ENCODE measurements at regions not wholly inside any gene's neighbourhood (a gene's known extent, or its start where the extent isn't known, plus 50 kb on each side); places are given as distances from the start of the nearest gene placed in this dataset.

DNA sequence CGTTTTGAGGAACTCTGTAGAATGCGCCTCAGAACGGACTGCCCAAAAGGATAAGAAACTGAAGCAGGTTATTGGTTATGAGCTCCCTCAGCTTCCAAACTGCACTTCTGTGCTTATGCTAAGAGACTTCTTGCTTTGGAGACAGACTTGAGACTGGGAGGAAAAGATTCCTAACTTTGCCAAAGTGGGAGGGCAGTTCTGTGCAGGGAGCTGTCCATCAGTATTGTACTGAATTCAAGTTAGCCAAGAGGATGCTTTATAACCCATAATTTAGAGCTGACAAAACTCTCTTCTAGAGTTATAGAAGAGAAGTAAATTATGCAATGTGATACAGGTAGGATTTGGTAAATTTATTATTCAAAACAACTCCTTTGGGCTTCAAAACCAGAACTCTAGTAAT, 519.8 kb upstream of the GBE1 start:
- DNase-seq (ENCODE audit: low spot score) (no peak), ATAC-seq (ENCODE audit: insufficient number of reproducible peaks, low FRiP score, low read depth) (no peak)
- H3K4me1 ChIP-seq (ENCODE audit: control insufficient read depth in 1 of 2, low read depth in 2 of 2), result no peaks in the 10 kb centered on the region
- no peaks in the 10 kb centered on the region for H3K36me3 ChIP-seq
- no peak overlapping the region for H3K27ac ChIP-seq
- H3K27me3 ChIP-seq (replicated peaks; ENCODE audit: insufficient read depth), result no peaks in the 10 kb centered on the region
- no peaks in the 10 kb centered on the region for H3K9me3 ChIP-seq
- TF ChIP-seq, protein P1, sequence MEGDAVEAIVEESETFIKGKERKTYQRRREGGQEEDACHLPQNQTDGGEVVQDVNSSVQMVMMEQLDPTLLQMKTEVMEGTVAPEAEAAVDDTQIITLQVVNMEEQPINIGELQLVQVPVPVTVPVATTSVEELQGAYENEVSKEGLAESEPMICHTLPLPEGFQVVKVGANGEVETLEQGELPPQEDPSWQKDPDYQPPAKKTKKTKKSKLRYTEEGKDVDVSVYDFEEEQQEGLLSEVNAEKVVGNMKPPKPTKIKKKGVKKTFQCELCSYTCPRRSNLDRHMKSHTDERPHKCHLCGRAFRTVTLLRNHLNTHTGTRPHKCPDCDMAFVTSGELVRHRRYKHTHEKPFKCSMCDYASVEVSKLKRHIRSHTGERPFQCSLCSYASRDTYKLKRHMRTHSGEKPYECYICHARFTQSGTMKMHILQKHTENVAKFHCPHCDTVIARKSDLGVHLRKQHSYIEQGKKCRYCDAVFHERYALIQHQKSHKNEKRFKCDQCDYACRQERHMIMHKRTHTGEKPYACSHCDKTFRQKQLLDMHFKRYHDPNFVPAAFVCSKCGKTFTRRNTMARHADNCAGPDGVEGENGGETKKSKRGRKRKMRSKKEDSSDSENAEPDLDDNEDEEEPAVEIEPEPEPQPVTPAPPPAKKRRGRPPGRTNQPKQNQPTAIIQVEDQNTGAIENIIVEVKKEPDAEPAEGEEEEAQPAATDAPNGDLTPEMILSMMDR (IDR thresholded peaks at IDR 0.05), result no peak
- no peak overlapping the region for H3K4me3 ChIP-seq

DNA sequence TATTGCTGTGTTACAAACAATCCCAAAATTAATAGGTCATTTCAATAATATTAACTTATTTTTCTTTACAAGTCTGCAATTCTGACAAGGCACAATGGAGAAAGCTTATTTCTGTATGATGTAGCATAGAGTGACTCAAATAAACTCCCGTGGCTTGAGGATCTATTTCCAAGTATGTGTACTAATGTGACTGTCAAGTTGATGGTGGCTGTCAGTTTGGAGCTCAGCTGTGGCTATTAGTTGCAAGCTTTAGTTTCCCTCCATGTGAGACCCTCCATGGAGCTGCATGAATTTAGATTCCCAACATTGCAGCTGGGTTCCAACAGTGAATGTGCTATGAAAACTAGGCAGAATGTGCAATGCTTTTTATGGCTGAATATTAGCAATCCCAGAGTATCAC, 515.5 kb upstream of the GBE1 start:
- Histone ChIP-seq H3K4me1 (ENCODE audit: control insufficient read depth in 1 of 2, low read depth in 2 of 2) (no peaks in the 10 kb centered on the region), H3K27me3 (replicated peaks; ENCODE audit: insufficient read depth) (no peaks in the 10 kb centered on the region), H3K36me3 (no peaks in the 10 kb centered on the region), H3K27ac (no peak overlapping the region), H3K4me3 (no peak overlapping the region), H3K9me3 (no peaks in the 10 kb centered on the region)
- DNase-seq (ENCODE audit: low spot score) (no peak), ATAC-seq (ENCODE audit: insufficient number of reproducible peaks, low FRiP score, low read depth) (no peak)
- TF ChIP-seq, protein P1 (IDR thresholded peaks at IDR 0.05), result no peak

DNA sequence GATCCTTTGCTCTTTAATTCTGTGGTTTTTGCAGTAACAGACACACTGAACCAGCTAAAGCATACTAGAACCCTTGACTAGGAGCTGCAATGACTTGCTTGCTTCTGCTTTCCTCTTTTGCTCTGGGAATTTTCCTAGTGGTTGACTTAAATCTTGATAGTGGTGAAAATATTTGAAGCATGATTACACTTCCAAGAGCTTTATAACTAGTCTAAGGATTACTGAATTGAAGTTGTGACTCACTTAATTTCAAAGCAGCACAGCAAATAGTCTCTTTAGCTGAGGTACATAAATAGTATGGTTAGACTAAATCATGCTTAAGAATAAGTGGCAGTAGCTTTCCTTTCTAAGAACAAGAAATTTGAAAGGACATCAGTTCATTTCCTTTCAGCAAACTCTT, 513.5 kb upstream of the GBE1 start:
- Histone ChIP-seq H3K4me3 (no peak overlapping the region), H3K9me3 (no peaks in the 10 kb centered on the region), H3K36me3 (no peaks in the 10 kb centered on the region), H3K4me1 (ENCODE audit: control insufficient read depth in 1 of 2, low read depth in 2 of 2) (no peaks in the 10 kb centered on the region), H3K27ac (no peak overlapping the region), H3K27me3 (replicated peaks; ENCODE audit: insufficient read depth) (no peaks in the 10 kb centered on the region)
- no peak for ATAC-seq (ENCODE audit: insufficient number of reproducible peaks, low FRiP score, low read depth)
- TF ChIP-seq, protein P1 (IDR thresholded peaks at IDR 0.05), result no peak
- no peak for DNase-seq (ENCODE audit: low spot score)

DNA sequence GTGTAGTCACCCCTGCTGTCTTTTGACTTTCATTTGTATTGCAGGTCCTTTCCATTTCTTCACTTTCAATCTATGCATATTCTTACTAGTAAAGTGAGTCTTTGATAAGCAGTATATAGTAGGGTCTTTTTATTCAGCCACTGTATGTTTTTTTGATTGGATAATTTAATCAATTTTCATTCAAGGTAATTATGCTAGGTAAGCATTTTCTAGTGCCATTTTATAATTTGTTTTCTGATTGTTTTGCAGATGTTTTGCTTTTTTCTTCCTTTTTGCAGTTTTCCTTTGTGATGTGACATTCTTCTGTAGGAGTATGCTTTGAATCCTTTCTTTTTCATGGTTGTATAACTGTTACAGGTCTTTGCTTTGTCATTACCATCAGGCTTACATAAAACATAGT, 504.3 kb upstream of the GBE1 start:
- no peak overlapping the region for H3K4me3 ChIP-seq
- no peaks in the 10 kb centered on the region for H3K27me3 ChIP-seq (replicated peaks; ENCODE audit: insufficient read depth)
- H3K36me3 ChIP-seq, result no peaks in the 10 kb centered on the region
- H3K27ac ChIP-seq, result no peak overlapping the region
- H3K4me1 ChIP-seq (ENCODE audit: control insufficient read depth in 1 of 2, low read depth in 2 of 2), result no peaks in the 10 kb centered on the region
- ATAC-seq (ENCODE audit: insufficient number of reproducible peaks, low FRiP score, low read depth) (no peak), DNase-seq (ENCODE audit: low spot score) (no peak)
- no peaks in the 10 kb centered on the region for H3K9me3 ChIP-seq
- TF ChIP-seq, protein P1 (IDR thresholded peaks at IDR 0.05), result no peak

DNA sequence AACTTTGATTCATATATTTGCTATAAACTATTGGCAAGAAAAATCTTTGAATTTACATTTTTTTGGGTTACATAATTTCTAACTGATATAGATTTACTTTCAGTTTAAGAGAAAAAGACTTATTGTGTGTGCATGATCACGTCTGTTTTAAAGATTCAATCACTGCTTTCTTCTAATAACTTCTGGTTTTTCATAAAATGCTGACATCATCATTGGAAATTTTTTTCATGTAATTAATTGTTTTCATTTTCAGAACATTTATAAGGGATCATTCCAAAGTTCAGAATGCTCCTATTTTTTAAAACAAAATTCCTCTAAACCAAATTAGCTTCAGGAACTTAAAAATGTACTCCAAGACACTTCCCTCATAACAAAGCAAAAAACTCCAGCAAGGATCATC, 500.7 kb upstream of the GBE1 start:
- Histone ChIP-seq H3K27me3 (replicated peaks; ENCODE audit: insufficient read depth) (no peaks in the 10 kb centered on the region), H3K27ac (no peak overlapping the region), H3K9me3 (no peaks in the 10 kb centered on the region), H3K36me3 (no peaks in the 10 kb centered on the region), H3K4me1 (ENCODE audit: control insufficient read depth in 1 of 2, low read depth in 2 of 2) (no peaks in the 10 kb centered on the region), H3K4me3 (no peak overlapping the region)
- ATAC-seq (ENCODE audit: insufficient number of reproducible peaks, low FRiP score, low read depth) (no peak), DNase-seq (ENCODE audit: low spot score) (no peak)
- TF ChIP-seq, protein P1 (IDR thresholded peaks at IDR 0.05), result no peak

Measured in thoracic aorta (tissue), 2 donors.